ENCODE measurements at regions not wholly inside any gene's neighbourhood (a gene's known extent, or its start where the extent isn't known, plus 50 kb on each side); places are given as distances from the start of the nearest gene placed in this dataset.

- intact Hi-C loops (cut with DNase I, micrococcal nuclease) = no loop called here
- TF ChIP-seq CTCF (IDR thresholded peaks at IDR 0.05) = no peak
- no peaks in the 10 kb centered on the region for H3K4me1 ChIP-seq (ENCODE audit: low read depth)
Measured at GRCh38 chr6:10268111-10268510, 146.8 kb downstream of the TFAP2A start.

GRCh38 chr6:10266462-10266861 lies 148.4 kb downstream of the TFAP2A start:
- no peaks in the 10 kb centered on the region for H3K36me3 ChIP-seq (ENCODE audit: low read depth)
- no peak for TF ChIP-seq CTCF (IDR thresholded peaks at IDR 0.05)
- ATAC-seq = no peak
- DNase-seq = no peak
- no peaks in the 10 kb centered on the region for H3K9me3 ChIP-seq
- no peak overlapping the region for H3K4me3 ChIP-seq
- H3K4me1 ChIP-seq (ENCODE audit: low read depth) = no peaks in the 10 kb centered on the region
- intact Hi-C loops (cut with DNase I, micrococcal nuclease) = no loop called here

More at GRCh38 chr6:10268111-10268510, 146.8 kb downstream of the TFAP2A start:
- no peaks in the 10 kb centered on the region for H3K36me3 ChIP-seq (ENCODE audit: low read depth)
- no peak overlapping the region for H3K4me3 ChIP-seq
- no peaks in the 10 kb centered on the region for H3K9me3 ChIP-seq
- DNase-seq = no peak
- ATAC-seq = no peak

- H3K4me3 ChIP-seq = no peak overlapping the region
- no peaks in the 10 kb centered on the region for H3K9me3 ChIP-seq
- no peaks in the 10 kb centered on the region for H3K4me1 ChIP-seq (ENCODE audit: low read depth)
- intact Hi-C loops (cut with DNase I, micrococcal nuclease) = no loop called here
- DNase-seq (no peak), ATAC-seq (no peak)
- no peak for TF ChIP-seq CTCF (IDR thresholded peaks at IDR 0.05)
- H3K36me3 ChIP-seq (ENCODE audit: low read depth) = no peaks in the 10 kb centered on the region
Measured at GRCh38 chr6:10266061-10266460, 148.8 kb downstream of the TFAP2A start.

GRCh38 chr6:10262505-10262904 lies 152.4 kb downstream of the TFAP2A start:
- intact Hi-C loops (cut with DNase I, micrococcal nuclease) = no loop called here
- TF ChIP-seq CTCF (IDR thresholded peaks at IDR 0.05) = no peak
- no peak for DNase-seq
- no peaks in the 10 kb centered on the region for H3K36me3 ChIP-seq (ENCODE audit: low read depth)
- no peaks in the 10 kb centered on the region for H3K4me1 ChIP-seq (ENCODE audit: low read depth)
- ATAC-seq = no peak
- no peaks in the 10 kb centered on the region for H3K9me3 ChIP-seq
- H3K4me3 ChIP-seq = no peak overlapping the region

- Histone ChIP-seq H3K9me3 (no peaks in the 10 kb centered on the region), H3K36me3 (ENCODE audit: low read depth) (no peaks in the 10 kb centered on the region), H3K4me1 (ENCODE audit: low read depth) (no peaks in the 10 kb centered on the region), H3K4me3 (no peak overlapping the region)
- intact Hi-C loops (cut with DNase I, micrococcal nuclease) = no loop called here
- ATAC-seq (no peak), DNase-seq (no peak)
- TF ChIP-seq CTCF (IDR thresholded peaks at IDR 0.05) = no peak
Measured at GRCh38 chr6:10259671-10260070, 155.2 kb downstream of the TFAP2A start.

GRCh38 chr6:10258341-10258740 lies 156.5 kb downstream of the TFAP2A start:
- Histone ChIP-seq H3K9me3 (no peaks in the 10 kb centered on the region), H3K36me3 (ENCODE audit: low read depth) (no peaks in the 10 kb centered on the region), H3K4me3 (no peak overlapping the region), H3K4me1 (ENCODE audit: low read depth) (no peaks in the 10 kb centered on the region)
- intact Hi-C loops (cut with DNase I, micrococcal nuclease) = no loop called here
- no peak for ATAC-seq
- no peak for DNase-seq
- no peak for TF ChIP-seq CTCF (IDR thresholded peaks at IDR 0.05)
